Neural progenitor cell (in vitro differentiated cells): ENCODE measurements at regions not wholly inside any gene's neighbourhood (a gene's known extent, or its start where the extent isn't known, plus 50 kb on each side); places are given as distances from the start of the nearest gene placed in this dataset.

Experiments used
- DNase-seq: peaks from one replicate; pipeline ENCODE4 v3.0.0-alpha.2; 2016; ENCODE audit warnings: low spot score
- H2AFZ ChIP-seq: fragments of 200-600 bp; sonication (generic); replicated peaks from 2 replicates; pipeline ENCODE4 v1.6.1; 2016; ENCODE audit warnings: antibody characterized with exemption
- H3F3A ChIP-seq: fragments of 200-600 bp; sonication (generic); 2 replicates; pipeline ENCODE4 v1.6.1; 2016; ENCODE audit warnings: antibody characterized with exemption, low read depth
- H3K27ac ChIP-seq: fragments of 200-600 bp; sonication (generic); 2 replicates; pipeline ENCODE4 v1.5.1; 2016; ENCODE audit warnings: mild to moderate bottlenecking
- H3K27me3 ChIP-seq: fragments of 200-600 bp; sonication (generic); 2 replicates; pipeline ENCODE4 v1.6.1; 2016; ENCODE audit warnings: mild to moderate bottlenecking, moderate library complexity
- H3K36me3 ChIP-seq: fragments of 200-600 bp; sonication (generic); 2 replicates; pipeline ENCODE4 v1.5.1; 2016
- H3K4me1 ChIP-seq: fragments of 200-600 bp; sonication (generic); 2 replicates; pipeline ENCODE4 v1.6.1; 2016; ENCODE audit warnings: mixed run types
- H3K4me2 ChIP-seq: fragments of 200-600 bp; sonication (generic); 2 replicates; pipeline ENCODE4 v1.6.1; 2016
- H3K4me3 ChIP-seq: fragments of 200-600 bp; sonication (generic); 2 replicates; pipeline ENCODE4 v1.5.1; 2016
- H3K79me2 ChIP-seq: fragments of 200-600 bp; sonication (generic); 2 replicates; pipeline ENCODE4 v1.6.1; 2016; ENCODE audit warnings: low read depth
- H3K9ac ChIP-seq: fragments of 200-600 bp; sonication (generic); 2 replicates; pipeline ENCODE4 v1.6.1; 2016
- H3K9me3 ChIP-seq: fragments of 200-600 bp; sonication (generic); 2 replicates; pipeline ENCODE4 v1.5.1; 2016; ENCODE audit warnings: low read depth
- H4K20me1 ChIP-seq: fragments of 200-600 bp; sonication (generic); 2 replicates; pipeline ENCODE4 v1.6.1; 2016; ENCODE audit warnings: low read depth
- H3K27ac Mint-ChIP-seq: 3 replicates; pipeline ENCODE4 v1.8.0; 2021; ENCODE audit warnings: mixed read lengths
- H3K27me3 Mint-ChIP-seq: 2 replicates; pipeline ENCODE4 v1.8.0; 2022; ENCODE audit warnings: low read depth, mild to moderate bottlenecking, inconsistent platforms, moderate library complexity, mixed read lengths; ENCODE audit not compliant: insufficient read depth
- H3K36me3 Mint-ChIP-seq: 3 replicates; pipeline ENCODE4 v1.8.0; 2021; ENCODE audit warnings: mixed read lengths
- H3K4me1 Mint-ChIP-seq: 3 replicates; pipeline ENCODE4 v1.8.0; 2021; ENCODE audit warnings: mixed read lengths
- H3K4me3 Mint-ChIP-seq: 3 replicates; pipeline ENCODE4 v1.8.0; 2021; ENCODE audit warnings: mild to moderate bottlenecking, moderate library complexity, mixed read lengths
- H3K9me3 Mint-ChIP-seq: 3 replicates; pipeline ENCODE4 v1.8.0; 2020; ENCODE audit warnings: mixed read lengths
- EZH2 ChIP-seq: fragments of 200-600 bp; sonication (generic); IDR thresholded peaks from 2 replicates; pipeline ENCODE4 v1.6.1; 2017; ENCODE audit warnings: antibody characterized with exemption, mild to moderate bottlenecking, moderate library complexity
- EZH2phosphoT487 ChIP-seq: fragments of 200-600 bp; sonication (generic); IDR thresholded peaks from 2 replicates; pipeline ENCODE4 v1.6.1; 2017; ENCODE audit warnings: antibody characterized with exemption
- TF ChIP-seq, protein P1 (sequence below): fragments of 200-600 bp; sonication (generic); IDR thresholded peaks from 2 replicates; pipeline ENCODE4 v1.5.1; 2017; ENCODE audit warnings: antibody characterized with exemption, mild to moderate bottlenecking

DNA sequence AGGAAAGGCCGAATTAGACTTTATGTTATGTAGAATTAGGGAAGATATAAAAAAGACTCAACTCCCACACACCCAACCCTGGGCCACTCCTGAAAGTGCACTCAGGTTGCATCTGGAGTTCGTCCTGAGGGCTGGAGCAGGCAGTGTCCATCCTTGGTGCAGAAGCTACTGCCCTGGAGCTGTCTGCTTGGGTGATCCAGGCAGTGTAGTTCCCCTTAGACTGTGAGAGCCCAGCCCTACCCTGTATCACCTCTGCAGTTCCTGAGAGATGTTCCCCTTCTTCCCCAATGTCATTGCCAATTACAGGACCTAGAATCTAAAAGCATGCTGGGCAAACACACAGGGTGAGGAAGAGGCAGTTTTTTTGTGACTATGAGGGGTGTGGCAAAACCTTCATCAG lies 368.3 kb upstream of the ST8SIA4 start:
- H3K9ac ChIP-seq: no peak overlapping the region
- no peak overlapping the region for H3K4me3 Mint-ChIP-seq
- no peaks in the 10 kb centered on the region for H3F3A ChIP-seq
- H3K9me3 Mint-ChIP-seq: no peaks in the 10 kb centered on the region
- H3K4me1 ChIP-seq: no peaks in the 10 kb centered on the region
- no peaks in the 10 kb centered on the region for H3K9me3 ChIP-seq
- peaks cover 6% of the 10 kb centered on the region for H3K4me1 Mint-ChIP-seq
- DNase-seq: no peak
- H3K4me3 ChIP-seq: no peak overlapping the region
- H3K79me2 ChIP-seq: no peaks in the 10 kb centered on the region
- H3K27ac ChIP-seq: no peak overlapping the region
- no peak overlapping the region for H2AFZ ChIP-seq
- no peak overlapping the region for H3K4me2 ChIP-seq
- no peaks in the 10 kb centered on the region for H3K36me3 Mint-ChIP-seq
- no peaks in the 10 kb centered on the region for H4K20me1 ChIP-seq
- no peak overlapping the region for H3K27ac Mint-ChIP-seq
- H3K27me3 ChIP-seq: no peaks in the 10 kb centered on the region
- no peaks in the 10 kb centered on the region for H3K36me3 ChIP-seq
- TF ChIP-seq, protein P1, sequence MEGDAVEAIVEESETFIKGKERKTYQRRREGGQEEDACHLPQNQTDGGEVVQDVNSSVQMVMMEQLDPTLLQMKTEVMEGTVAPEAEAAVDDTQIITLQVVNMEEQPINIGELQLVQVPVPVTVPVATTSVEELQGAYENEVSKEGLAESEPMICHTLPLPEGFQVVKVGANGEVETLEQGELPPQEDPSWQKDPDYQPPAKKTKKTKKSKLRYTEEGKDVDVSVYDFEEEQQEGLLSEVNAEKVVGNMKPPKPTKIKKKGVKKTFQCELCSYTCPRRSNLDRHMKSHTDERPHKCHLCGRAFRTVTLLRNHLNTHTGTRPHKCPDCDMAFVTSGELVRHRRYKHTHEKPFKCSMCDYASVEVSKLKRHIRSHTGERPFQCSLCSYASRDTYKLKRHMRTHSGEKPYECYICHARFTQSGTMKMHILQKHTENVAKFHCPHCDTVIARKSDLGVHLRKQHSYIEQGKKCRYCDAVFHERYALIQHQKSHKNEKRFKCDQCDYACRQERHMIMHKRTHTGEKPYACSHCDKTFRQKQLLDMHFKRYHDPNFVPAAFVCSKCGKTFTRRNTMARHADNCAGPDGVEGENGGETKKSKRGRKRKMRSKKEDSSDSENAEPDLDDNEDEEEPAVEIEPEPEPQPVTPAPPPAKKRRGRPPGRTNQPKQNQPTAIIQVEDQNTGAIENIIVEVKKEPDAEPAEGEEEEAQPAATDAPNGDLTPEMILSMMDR: no peak
- no peak for TF ChIP-seq EZH2phosphoT487
- no peak for TF ChIP-seq EZH2
- no peaks in the 10 kb centered on the region for H3K27me3 Mint-ChIP-seq

DNA sequence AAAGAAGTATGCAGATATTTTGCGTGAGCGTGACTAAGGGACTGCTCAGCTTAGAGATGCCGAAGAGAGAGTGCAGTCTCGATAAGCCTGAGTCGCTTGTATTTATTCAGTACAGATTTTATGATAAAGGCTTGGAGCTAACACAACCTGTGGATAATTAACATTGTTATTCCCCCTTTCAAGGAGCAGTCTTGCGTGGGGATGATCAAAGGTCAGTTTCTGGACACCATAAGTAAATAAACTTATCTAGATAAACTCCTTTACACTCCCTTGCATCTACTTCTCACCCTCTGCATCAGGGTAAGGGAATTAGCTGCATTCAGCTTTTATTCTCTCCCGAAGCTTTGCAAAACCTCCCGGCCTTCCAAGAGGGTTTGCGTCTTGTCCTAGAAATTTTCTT lies 357.8 kb upstream of the ST8SIA4 start:
- H3K27me3 ChIP-seq: no peaks in the 10 kb centered on the region
- TF ChIP-seq EZH2: no peak
- no peak for TF ChIP-seq EZH2phosphoT487
- TF ChIP-seq, protein P1: no peak
- no peaks in the 10 kb centered on the region for H3F3A ChIP-seq
- Mint-ChIP-seq H3K4me1 (no peaks in the 10 kb centered on the region), H3K27ac (no peak overlapping the region), H3K4me3 (no peak overlapping the region), H3K36me3 (no peaks in the 10 kb centered on the region), H3K27me3 (peaks cover 3% of the 10 kb centered on the region), H3K9me3 (peaks cover 12% of the 10 kb centered on the region)
- H3K9me3 ChIP-seq: no peaks in the 10 kb centered on the region
- no peak overlapping the region for H3K27ac ChIP-seq
- no peak overlapping the region for H2AFZ ChIP-seq
- no peaks in the 10 kb centered on the region for H3K79me2 ChIP-seq
- no peak overlapping the region for H3K9ac ChIP-seq
- H3K4me2 ChIP-seq: no peak overlapping the region
- DNase-seq: no peak
- no peaks in the 10 kb centered on the region for H3K36me3 ChIP-seq
- H3K4me3 ChIP-seq: no peak overlapping the region
- H3K4me1 ChIP-seq: no peaks in the 10 kb centered on the region
- no peaks in the 10 kb centered on the region for H4K20me1 ChIP-seq

DNA sequence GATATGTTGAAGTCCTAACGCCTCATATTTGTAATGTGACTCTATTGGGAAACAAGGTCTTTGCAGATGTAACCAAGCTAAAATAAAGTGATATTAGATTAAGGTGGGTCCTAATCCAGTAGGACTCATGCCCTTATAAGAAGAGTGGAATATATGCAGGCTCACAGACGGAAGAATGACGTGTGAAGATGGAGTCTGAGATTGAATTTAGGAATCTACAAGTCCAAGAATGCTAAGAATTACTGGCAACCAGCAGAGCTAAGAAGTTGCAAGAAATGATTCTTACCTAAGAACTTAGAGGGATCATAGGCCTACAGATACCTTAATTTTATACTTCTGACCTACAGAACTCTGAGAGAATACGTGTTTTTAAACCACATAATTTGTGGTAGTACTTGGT lies 350.0 kb upstream of the ST8SIA4 start:
- no peak overlapping the region for H3K4me3 Mint-ChIP-seq
- H3K36me3 ChIP-seq: no peaks in the 10 kb centered on the region

More for the DNA sequence above, 350.0 kb upstream of the ST8SIA4 start:
- no peaks in the 10 kb centered on the region for H3K27me3 ChIP-seq
- H3K36me3 Mint-ChIP-seq: no peaks in the 10 kb centered on the region
- H3K4me1 Mint-ChIP-seq: no peaks in the 10 kb centered on the region
- H4K20me1 ChIP-seq: no peaks in the 10 kb centered on the region
- H3K9ac ChIP-seq: no peak overlapping the region
- no peaks in the 10 kb centered on the region for H3K9me3 Mint-ChIP-seq
- TF ChIP-seq EZH2 (no peak), EZH2phosphoT487 (no peak)
- TF ChIP-seq, protein P1: no peak
- no peak overlapping the region for H2AFZ ChIP-seq
- H3K27ac Mint-ChIP-seq: no peak overlapping the region
- H3K4me3 ChIP-seq: no peak overlapping the region
- H3K4me1 ChIP-seq: no peaks in the 10 kb centered on the region
- H3K27ac ChIP-seq: no peak overlapping the region
- no peaks in the 10 kb centered on the region for H3K79me2 ChIP-seq
- H3F3A ChIP-seq: no peaks in the 10 kb centered on the region
- no peaks in the 10 kb centered on the region for H3K27me3 Mint-ChIP-seq
- DNase-seq: no peak
- H3K4me2 ChIP-seq: no peak overlapping the region
- H3K9me3 ChIP-seq: no peaks in the 10 kb centered on the region
